GM12873 (cell line): ENCODE measurements at regions not wholly inside any gene's neighbourhood (a gene's known extent, or its start where the extent isn't known, plus 50 kb on each side); places are given as distances from the start of the nearest gene placed in this dataset.

ENCODE experiments used
- CTCF ChIP-seq: IDR thresholded peaks from 2 replicates; pipeline ENCODE4 v1.5.1; 2012; ENCODE audit warnings: low read depth, mild to moderate bottlenecking, moderate library complexity, low read length, control low read depth; ENCODE audit not compliant: insufficient read depth; ENCODE audit errors: missing control alignments

- TF ChIP-seq CTCF, result no peak
Measured at GRCh38 chr4:112076919-112077608, 68.2 kb upstream of the FAM241A start.

GRCh38 chr4:112077743-112078142 is 67.5 kb upstream of the FAM241A start:
- TF ChIP-seq CTCF, result no peak

GRCh38 chr4:112082954-112083586 is 62.2 kb upstream of the FAM241A start:
- no peak for TF ChIP-seq CTCF

DNA sequence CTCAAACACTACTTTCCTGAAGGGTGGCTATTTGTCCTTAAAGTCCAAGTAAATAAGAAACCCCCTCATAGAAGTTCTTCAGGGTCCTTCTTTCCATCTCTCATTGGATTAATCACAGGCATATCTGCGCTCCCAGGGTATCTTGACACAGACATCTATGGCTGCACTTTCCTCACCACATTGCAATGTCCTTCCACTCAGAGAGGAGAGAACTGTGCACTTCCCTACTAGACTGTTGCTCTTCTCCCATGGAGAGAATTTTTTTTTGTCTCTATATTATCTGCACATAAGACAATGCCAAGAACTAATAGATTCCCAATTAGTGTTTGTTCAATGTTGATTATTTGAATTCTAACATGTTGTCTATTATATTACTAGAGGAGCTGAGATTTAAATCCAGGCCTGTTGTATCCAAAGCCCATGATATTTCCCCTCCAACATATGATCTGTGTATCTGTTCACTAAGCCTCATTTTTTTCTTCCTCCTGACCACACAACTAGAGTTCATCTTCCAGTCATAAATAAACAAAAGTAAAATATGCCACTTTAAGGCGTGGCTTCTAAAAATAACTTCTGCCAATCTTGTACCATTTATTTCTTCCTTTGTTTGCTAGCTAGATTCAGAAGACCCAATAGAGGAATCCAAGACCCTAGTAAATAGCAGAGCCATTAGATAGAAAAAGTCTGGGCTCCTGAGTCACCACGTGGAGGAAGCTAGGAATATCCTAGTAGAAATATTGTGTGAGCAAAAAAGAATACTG is 61.5 kb upstream of the FAM241A start:
- TF ChIP-seq CTCF, result no peak

- TF ChIP-seq CTCF, result no peak
Measured at GRCh38 chr4:112085156-112086035, 59.9 kb upstream of the FAM241A start.

GRCh38 chr4:112086036-112086434 is 59.2 kb upstream of the FAM241A start:
- TF ChIP-seq CTCF, result no peak
